ENCODE measurements at regions not wholly inside any gene's neighbourhood (a gene's known extent, or its start where the extent isn't known, plus 50 kb on each side); places are given as distances from the start of the nearest gene placed in this dataset.
"Not testable (repeated sequence)": the region's sequence is repeated elsewhere in the genome, so short reads cannot be mapped to it uniquely, and the experiment has no call there.

DNA sequence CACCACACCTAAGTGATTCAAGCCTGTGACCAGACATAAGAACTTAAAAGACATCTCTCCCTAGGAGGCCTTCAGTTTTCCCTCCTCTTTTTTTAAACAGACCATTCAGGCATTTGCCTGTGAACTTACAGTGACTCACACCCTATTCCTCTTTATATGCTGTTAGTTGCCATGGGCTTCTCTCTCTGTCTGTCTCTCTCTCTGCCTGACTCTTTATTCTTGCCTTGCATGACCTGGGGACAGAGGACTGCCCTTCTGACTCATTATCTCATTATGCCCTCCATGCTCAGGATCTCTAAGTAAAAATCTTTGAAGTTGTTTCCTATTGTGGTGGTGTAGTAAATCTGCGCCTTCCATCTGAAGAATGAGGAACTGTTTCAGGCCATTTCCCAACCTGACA lies 442.2 kb upstream of the MAN1A1 start:
- no peak for FAIRE-seq

DNA sequence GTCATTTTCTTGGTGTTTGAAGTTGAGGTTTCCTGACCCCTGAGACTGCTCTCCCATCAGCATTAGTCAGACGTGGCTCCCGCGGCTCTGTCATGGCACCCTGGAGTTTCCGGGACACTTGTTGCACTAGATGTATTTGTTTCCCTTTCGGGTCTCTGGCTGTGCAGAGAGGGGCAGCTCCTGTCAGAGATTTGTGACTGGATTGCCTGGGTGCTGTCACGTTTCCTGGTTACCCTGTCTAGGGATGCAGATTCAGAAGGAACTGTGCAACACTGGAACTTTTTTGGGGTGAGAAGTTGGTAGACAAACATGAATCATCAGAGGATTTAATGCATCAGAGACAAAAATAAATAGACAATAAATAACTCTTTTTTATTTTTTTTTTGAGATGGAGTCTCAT lies 431.8 kb upstream of the MAN1A1 start:
- FAIRE-seq: no peak

DNA sequence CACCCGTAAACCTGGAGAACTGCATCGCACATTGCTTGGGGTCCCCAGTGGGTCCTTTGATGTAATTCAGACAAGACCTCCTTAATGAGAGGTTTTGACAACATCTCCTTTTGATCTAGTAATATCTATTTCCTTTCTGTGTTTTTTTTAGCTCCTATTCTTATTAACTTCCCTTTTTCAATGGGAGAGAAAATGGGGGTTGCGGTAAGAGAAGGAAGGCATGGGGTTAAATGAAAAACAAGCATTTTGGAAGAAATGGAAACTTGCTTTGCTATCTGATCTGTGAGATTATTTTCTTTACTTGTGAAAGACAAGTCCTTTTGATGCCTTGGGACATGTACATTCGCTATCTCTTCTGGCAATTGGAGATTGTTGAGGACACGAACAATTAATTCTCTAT lies 418.6 kb upstream of the MAN1A1 start:
- FAIRE-seq: no peak

DNA sequence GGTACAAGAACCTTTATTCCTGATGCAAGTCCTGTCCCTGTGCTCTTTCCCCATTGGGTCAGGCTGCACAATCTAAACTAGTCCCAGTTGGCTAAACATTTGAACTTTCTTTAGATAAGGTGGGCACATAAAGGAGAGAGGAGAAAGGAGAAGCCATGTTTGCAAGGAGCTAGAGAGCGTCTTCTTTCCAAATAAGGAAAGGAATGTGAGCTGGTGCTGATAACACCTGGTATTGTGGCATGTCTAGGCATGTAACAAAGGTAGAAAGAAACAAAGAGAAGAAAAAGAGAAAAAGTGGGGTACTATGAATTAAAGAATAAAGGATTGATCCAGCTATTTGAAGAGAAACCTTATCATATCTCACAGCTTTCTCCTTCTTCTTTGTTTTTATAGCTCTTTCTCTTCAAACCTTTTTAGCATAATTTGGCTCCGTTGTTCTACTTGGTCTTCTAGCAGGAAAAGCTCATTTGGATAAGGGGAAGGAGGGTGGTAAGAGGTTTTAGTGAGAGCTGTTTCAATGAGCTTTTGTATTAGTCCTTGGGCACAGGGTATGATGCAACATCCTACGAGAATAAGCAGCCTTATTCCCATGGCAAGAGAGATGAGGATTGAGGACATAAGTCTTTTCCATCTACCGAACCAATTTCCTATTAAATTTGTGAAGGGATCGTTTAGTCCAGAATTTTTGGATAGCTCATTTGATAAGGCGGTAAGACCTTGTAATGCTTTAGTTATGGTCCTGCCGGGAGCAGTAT lies 415.5 kb upstream of the MAN1A1 start:
- FAIRE-seq: no peak

DNA sequence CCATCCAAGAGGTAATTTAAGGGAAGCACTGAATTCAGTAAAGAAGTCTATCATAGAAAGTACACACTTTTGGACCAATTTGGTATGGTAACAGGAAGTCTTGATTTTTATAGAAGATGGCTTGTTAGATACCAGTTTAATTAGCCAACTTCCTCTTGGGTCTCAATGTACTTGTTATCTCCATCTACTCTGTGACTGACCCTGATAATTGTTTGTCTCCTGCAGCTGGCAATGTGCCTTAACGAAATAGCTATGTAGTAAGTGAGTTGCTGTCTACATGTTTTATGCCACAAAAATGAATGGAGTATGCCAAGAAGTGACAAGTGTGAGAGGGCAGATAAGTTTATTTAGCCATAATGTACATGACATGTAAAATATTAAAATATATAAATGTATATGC lies 410.5 kb upstream of the MAN1A1 start:
- no peak for FAIRE-seq

DNA sequence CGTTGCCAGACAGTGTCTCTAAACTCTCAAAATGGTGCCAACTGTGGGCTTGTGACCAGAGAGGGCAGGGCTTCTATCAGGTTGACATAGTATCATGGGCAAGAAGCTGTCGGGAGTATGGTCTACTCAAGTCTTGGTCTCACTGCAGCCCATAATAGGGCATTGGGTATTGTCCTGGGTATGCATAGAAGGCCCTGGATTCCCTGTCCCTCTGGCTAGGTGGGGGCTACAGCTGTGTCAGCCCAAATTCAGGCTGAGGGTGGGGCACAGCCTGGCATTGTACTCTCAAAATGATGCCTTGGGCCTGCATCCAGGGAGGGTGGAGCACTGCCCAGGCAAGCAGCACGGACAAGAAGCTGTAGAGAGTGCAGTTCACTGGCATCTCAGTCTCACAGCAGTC lies 408.8 kb upstream of the MAN1A1 start:
- FAIRE-seq: no peak

DNA sequence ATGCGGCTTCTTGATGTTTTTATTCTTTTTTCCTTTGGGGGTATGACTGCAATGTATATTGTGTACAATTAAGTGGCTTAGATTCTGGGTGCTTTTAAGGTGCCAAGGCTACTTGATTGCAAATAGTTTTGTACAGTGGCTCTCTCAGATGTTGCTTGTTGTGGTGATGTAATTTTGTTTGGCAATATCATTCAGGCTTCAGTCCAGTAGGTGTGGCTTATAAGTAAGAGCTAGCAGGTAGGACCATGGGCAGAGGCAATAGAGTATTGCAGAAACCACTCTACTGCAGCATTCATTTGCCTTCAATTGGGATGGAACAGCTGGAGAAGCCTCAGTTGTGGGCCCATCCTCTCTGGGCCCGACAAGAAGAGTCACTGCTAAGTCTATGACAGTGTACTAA lies 407.9 kb upstream of the MAN1A1 start:
- no peak for FAIRE-seq

DNA sequence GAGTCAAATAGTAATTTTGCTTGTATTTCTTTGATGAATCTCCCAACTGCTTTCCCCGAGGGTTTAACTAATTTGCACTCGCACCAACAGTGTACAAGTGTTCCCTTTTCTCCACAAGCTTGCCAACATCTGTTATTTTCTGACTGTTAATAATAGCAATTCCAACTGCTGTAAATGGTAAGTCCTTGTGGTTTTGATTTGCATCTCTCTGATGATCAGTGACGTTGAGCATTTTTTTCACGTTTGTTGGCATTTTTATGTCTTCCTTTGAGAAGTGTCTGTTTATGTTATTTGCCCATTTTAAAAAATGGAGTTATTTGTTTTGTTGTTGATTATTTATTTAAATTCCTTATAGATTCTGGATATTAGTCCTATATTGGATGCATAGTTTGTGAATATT lies 399.8 kb upstream of the MAN1A1 start:
- no peak for FAIRE-seq

DNA sequence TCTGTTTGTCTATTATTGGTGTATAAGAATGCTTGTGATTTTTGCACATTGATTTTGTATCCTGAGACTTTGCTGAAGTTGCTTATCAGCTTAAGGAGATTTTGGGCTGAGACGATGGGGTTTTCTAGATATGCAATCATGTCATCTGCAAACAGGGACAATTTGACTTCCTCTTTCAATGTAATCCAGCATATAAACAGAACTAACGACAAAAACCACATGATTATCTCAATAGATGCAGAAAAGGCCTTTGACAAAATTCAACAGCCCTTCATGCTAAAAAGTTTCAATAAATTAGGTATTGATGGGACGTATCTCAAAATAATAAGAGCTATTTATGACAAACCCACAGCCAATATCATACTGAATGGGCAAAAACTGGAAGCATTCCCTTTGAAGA lies 399.0 kb upstream of the MAN1A1 start:
- not testable (repeated sequence) for FAIRE-seq

DNA sequence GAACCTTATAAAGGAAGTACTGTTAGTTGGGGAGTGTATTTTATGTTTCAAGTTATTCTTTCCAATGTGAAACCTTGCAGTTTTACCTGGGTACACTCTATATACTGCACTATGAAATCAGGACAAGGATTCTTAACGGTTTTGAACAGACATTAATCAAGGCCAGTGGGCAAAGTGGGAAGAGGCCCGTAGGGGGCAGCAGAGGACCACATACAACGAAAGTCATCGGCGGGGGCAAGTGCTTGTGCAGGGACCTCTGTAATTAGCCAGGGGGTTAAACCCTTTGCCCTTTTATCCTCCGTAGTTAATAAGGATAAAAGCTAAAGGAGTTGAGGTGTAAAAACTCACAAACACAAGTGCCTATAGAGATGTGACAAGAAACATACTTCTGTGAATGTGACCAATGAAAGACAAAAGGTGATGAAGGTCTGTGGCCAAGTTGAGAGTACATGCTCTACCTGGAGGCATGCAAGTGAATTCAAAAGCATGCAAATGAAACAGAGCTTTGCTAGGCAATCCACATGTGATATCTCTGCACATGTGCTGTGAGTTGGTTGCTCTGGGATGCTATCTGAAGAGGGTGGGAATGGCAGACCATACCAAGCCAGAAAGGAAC lies 392.7 kb upstream of the MAN1A1 start:
- no peak for FAIRE-seq

DNA sequence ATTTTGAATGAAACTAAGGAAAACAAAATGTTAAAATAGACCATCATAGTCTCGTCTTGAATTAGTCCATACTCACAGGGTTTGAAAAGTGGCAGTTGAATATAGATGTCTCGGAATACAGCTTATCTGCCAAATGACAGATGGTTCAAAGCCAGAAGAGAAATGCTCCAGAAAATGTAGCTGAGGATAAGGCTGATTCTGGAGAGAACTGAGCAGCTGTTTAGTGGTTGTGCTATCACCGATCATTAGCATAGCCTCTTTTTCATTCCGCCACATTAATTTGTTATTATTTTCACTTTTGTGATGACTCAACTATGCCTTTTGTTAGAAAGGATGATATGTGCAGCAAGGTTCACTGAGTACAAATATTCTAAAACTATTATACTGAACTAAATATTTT lies 390.2 kb upstream of the MAN1A1 start:
- FAIRE-seq: no peak

DNA sequence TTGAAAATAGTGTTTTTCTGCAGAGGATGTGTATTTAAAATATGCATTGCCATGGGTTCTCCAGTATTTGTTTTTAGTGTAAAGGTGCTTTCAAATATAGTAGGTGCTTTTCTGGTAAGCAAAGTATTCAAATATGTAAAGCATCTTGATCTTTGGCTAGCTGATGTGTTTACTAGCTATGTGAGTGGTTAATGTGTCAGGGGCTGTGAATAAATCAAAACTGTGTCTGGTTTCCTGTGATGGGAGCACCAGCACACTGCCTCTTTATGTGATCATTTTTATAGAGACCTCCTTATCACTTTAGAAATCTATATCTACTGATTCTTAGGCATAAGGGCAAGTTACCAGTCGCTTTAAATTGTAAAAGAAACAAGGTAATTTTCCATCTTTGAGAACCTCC lies 388.9 kb upstream of the MAN1A1 start:
- FAIRE-seq: no peak

DNA sequence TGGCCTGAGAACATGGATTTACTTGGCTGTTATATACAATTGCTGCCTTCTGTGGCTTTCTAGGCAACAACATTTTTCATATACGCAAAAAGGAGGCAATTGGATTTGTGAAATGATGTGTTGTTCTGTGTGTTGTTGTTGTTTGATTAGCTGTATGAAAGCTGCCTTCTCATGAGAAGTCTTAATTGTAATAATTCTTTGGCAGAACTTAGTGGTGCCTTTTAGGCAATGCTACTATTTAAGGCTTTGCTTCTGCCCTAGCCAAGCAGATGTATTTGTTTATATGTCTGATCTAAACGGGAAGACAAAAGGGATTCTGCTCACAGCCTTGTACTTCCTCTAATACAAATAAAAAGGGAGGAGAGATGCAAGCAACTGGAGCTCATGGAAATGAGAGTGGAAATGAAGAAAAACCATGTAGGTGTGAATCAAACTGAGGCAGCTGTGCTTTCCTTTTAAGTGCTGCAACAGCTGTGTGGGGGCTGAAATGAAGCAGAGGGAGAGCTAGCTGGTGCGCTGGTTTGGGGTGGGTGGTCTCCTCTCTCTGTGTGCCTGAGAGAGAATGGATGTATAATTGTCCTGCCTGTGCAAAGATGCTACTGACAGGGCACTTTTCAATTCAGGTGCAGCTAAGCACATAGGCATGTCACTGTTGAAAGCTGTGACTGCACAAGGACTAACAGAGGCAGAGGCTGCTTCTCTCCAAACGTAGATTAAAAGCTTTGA lies 386.9 kb upstream of the MAN1A1 start:
- FAIRE-seq: no peak

DNA sequence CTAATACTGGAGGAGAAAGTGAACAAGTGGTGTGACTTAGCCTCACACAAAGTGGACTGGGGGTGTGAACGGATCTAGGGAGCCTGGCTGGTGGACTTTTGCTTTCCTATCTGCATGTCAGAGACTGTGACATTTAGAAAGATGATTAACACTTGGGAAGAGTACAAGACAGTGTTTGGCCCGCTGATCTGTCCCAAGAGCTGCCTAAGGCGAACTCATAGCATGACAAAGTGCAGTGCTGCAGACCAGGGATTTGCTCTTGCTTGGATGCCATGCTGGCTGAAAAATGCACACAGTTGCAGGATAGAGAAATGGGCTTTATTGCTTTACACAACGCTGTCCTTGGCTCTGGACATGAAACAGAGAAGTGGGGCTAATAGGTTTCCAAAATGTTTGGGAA lies 386.0 kb upstream of the MAN1A1 start:
- FAIRE-seq: no peak

DNA sequence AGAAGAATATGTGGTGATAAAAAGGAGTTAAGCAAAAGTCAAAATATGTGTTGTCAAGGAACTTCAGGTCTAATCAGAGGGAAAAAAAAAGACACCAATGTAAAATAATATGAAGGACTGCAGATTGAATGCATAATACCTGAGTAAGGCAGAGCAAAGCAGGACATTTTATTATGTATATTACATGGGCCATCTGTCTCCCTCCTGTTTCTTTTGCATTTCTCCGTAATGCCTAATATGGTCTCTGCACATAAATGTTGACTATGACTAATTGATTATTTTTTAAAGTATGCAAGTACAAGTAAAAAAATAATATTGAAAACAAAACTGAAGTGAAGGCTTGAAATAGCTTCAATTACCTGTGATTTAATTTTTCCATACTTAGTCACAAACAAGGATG lies 384.7 kb upstream of the MAN1A1 start:
- no peak for FAIRE-seq

DNA sequence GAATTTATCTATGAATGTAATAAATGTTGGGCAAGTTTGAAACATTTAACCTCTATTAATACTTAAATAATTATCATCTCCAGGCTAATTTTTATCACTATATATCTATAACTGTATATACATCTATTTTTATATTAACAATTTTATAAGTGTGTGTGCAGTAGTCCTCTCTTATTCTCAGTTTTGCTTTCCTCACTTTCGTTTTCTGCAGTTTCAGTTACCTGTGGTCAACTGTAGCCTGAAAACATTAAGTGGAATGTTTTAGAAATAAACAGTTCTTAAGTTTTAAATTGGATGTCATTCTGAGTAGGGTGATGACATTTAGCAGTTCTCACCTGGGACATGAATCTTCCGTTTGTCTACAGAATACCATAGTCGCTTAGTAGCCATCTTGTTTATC lies 379.4 kb upstream of the MAN1A1 start:
- FAIRE-seq: no peak

DNA sequence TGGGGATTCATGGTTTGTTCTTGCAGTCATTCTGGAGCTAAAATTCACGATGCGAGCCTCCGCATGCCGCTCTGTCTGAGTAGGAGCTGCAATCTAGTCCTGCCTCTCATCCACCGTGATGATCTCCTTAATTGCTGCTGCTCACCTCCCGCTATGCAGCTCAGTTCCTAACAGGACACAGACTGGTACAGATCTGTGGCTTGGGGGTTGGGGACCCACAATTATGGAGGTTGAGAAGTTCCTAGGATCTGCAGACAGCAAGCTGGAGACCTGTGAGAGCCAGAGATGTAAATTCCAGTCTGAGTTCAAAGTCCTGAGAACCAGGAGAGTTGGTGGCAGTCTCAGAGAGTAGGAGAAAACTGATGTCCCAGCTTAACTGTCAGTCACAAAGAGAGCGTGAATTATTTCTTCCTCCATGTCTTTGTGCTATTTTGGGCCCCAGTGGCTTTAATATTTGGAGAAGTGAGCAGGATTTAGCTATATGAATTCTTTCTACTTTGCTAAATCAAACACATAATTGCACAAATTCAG lies 378.7 kb upstream of the MAN1A1 start:
- no peak for FAIRE-seq

DNA sequence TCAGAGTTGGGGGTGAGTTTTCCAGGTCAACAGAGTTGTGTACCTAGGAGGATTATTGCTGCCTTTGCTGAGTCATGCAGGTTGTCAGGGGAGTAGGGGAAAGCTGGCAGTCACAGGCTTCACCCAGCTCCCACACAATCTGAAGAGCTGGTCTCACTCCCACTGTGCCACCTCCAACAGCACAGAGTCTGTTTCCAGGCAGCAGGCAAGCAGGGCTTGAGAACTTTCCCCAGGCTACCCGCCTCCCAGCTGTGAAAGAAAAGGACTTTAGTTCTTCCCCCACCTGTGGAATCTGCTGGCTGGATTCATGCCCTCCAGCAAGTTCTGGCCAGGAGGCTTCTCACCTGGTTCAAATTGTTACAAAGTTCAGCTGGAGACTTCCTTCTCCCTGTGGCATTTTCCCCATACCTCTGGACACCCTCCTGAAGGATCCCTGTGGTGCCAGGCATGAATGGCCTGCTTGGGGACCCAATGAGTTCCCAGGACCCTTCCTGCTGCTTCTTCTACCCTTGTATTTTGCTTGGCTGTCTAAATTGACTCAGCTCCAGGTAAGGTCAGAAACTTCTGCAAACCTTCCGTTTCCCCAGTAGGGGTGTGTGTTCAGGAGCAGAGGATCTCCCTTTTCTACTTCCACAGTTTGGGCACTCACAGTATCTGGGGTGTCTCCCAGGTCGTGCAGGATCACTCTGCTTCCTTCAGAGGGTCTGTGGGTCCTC lies 378.1 kb upstream of the MAN1A1 start:
- FAIRE-seq: no peak

DNA sequence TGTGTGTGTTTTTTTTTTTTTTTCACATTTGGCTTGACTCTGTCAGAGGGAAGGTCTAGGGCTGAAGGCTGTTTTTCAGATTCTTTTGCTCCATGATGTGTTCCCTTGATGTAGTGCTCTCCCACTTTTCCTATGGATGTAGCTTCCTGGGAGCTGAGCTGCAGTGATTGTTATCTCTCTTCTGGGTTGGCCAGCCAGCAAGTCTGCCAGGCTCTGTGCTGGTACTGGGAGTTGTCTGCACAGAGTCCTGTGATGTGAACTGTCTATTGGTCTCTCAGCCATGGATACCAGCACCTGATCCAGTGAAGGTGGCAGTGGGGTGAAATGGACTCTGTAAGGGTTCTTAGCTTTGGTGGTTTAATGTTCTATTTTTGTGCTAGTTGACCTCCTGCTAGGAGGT lies 377.4 kb upstream of the MAN1A1 start:
- FAIRE-seq: not testable (repeated sequence)

DNA sequence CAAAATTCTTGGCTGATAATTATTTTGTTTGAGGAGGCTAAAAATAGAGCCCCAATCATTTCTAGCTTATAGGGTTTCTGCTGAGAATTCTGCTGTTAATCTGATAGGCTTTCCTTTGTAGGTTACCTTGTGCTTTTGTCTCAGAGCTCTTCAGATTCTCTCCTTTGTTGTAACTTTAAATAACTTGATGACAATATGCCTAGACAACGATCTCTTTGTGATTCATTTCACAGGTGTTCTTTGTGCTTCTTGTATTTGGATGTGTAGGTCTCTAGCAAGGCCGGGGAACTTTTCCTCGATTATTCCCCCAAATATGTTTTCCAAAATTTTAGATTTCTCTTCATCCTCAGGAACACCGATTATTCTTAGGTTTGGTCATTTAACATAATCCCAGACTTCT lies 376.5 kb upstream of the MAN1A1 start:
- FAIRE-seq: no peak

DNA sequence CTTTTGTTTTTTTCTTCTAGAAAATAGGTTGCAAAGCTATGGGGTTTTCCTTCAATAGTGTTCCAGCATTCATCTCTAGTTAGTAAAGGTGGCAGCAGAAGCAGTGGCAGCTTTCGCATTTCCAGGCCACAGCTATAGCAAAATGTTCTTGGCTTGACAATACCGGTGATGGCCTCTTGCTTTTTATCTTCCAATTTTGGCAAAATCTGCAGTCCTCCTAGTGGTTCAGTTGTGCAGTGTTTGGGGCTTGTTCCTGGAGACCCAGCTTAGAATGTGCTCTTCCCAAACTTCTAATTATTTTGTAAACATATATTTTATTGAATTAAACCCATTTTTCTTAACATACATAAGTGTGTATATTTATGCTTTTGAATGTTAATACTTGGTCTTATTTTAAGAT lies 370.6 kb upstream of the MAN1A1 start:
- no peak for FAIRE-seq

DNA sequence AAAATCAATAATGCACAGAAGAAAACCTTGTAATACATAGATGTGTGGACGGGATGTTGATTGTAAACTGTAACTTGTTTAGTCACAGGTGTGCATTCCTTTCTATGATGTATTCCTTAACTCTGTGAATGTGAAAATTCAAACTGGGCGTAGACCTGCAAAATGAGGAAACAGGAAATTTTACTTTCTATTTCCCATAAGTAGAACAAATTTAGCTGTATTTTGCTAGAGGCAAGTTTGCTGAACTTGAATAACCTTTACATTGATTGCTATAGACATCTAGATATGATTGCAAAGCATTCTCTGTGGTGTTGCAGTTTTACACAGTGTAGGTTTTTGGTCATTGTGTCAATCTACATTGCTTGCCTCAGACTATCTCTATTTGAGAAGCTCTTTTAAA lies 368.4 kb upstream of the MAN1A1 start:
- FAIRE-seq: no peak

DNA sequence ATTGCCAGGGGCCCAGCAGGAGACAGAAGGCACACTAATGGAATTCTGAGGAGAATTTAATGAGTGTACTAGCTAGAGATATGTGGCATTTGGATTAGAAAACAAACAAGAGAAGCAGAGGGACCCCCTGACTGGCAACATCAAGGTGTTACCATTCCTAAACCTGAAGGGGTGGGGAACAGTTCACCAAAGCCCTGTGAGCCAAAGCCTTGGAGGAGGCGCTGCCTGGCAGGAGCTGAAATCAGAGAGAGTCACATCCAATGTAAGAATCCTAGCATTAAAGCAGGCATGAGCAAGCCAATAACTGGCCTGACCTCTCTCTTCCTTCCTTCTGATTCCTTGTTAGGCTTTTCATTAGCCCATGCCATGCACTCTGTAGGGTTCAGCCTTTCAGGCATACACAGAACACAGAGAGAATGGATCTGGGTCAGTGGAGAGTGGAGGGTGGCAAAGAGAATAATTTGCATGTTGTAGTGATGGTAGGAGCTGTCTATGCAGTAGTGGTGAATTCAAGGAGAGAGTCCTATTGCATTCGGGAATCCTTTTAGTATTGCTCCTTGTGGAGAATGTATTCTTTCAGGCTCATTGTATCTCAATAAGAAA lies 367.2 kb upstream of the MAN1A1 start:
- no peak for FAIRE-seq
